Dendritic cell treated with granulocyte-macrophage colony-stimulating factor and Interleukin-4, amounts not matched to agents 40 ng/mL and 50 ng/mL, for 4 days (primary cell): ENCODE measurements at regions not wholly inside any gene's neighbourhood (a gene's known extent, or its start where the extent isn't known, plus 50 kb on each side); places are given as distances from the start of the nearest gene placed in this dataset.
"Not testable (repeated sequence)": the region's sequence is repeated elsewhere in the genome, so short reads cannot be mapped to it uniquely, and the experiment has no call there.

Experiments
- H3K27ac Mint-ChIP-seq: one replicate; pipeline ENCODE4 v1.8.0; 2022; ENCODE audit warnings: mild to moderate bottlenecking, mixed read lengths
- H3K27me3 Mint-ChIP-seq: one replicate; pipeline ENCODE4 v1.8.0; 2022; ENCODE audit warnings: mild to moderate bottlenecking, mixed read lengths
- H3K36me3 Mint-ChIP-seq: one replicate; pipeline ENCODE4 v1.8.0; 2022; ENCODE audit warnings: low read depth, mixed read lengths
- H3K4me1 Mint-ChIP-seq: one replicate; pipeline ENCODE4 v1.8.0; 2022; ENCODE audit warnings: low read depth, mixed read lengths
- H3K4me3 Mint-ChIP-seq: one replicate; pipeline ENCODE4 v1.8.0; 2022; ENCODE audit warnings: mild to moderate bottlenecking, moderate library complexity, mixed read lengths
- H3K9me3 Mint-ChIP-seq: one replicate; pipeline ENCODE4 v1.8.0; 2022; ENCODE audit warnings: mixed read lengths
- intact Hi-C: fragments of 100-400 bp; cut with micrococcal nuclease; formaldehyde crosslinking; loops from one replicate; pipeline ENCODE4 v1.15.0; 2022

DNA sequence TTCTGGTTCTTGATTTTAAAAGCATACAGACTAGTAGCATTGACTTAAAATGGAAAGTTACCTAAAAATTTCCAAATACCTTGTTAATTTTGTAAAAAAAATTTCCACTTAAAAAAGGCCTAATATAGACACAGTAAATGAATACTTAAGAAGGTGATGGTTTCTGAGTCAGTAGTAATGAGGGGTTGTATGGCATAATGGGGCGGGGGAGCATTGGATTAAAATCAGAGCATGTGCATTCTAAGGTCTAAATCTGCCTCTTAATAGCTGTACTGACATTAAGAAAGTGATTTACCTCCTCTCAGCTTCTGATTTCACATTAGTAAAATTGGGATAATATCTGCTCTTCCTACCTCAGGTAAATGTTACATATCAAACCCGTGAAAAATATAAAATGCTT lies 446.5 kb downstream of the AASDHPPT start:
- Mint-ChIP-seq H3K4me1 (no peaks in the 10 kb centered on the region), H3K4me3 (no peak overlapping the region), H3K27ac (no peak overlapping the region), H3K36me3 (no peaks in the 10 kb centered on the region), H3K27me3 (no peaks in the 10 kb centered on the region), H3K9me3 (peaks cover 51% of the 10 kb centered on the region)
- intact Hi-C loops, result no loop called here

DNA sequence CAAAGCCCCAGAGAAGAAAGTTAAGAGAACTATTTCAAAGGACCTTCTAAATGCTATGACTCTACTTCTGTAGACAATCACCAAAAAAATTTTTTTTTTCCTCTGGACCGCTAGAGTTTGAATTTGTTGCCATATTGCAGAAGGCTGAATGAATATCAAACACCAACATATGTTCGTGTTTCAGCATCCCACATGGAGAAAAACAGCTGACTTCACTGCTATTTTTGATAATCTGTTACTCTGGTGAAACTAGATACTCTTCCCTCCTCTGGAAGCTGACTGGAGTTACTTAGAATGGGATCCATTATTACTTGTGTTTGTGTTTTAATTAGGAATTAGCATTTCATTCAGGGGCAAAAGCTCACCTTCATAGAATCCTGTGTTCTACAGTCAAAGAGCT lies 447.0 kb downstream of the AASDHPPT start:
- Mint-ChIP-seq H3K4me1 (no peaks in the 10 kb centered on the region), H3K27ac (no peak overlapping the region), H3K36me3 (no peaks in the 10 kb centered on the region), H3K27me3 (no peaks in the 10 kb centered on the region), H3K9me3 (peaks cover 53% of the 10 kb centered on the region), H3K4me3 (no peak overlapping the region)
- intact Hi-C loops, result no loop called here

- H3K27ac Mint-ChIP-seq, intact Hi-C loops, H3K4me1 Mint-ChIP-seq, H3K4me3 Mint-ChIP-seq, H3K27me3 Mint-ChIP-seq, H3K36me3 Mint-ChIP-seq: not testable (repeated sequence)
- H3K9me3 Mint-ChIP-seq, result peaks cover 26% of the 10 kb centered on the region
These were observed 454.2 kb downstream of the AASDHPPT start for GRCh38 chr11:106531648-106532047.

DNA sequence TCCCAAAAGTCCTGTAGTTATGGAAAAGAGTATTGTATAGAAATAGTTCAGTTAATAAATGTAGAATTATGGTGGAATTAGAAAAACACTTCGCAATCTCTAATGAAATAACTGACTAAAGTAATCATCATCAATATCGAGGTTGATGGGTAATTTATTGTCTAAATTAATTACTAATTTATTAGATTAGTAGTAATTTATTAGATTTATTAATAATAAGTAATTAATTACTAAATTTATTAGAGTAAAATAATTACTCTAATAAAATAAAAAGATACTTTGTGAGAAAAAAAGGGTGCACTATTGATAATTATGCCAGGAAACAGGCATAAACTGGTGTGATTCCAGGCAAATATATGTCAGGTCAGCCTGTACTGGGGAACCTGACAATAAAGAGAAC lies 455.6 kb downstream of the AASDHPPT start:
- H3K27me3 Mint-ChIP-seq, result no peaks in the 10 kb centered on the region
- H3K36me3 Mint-ChIP-seq, result no peaks in the 10 kb centered on the region
- no peak overlapping the region for H3K27ac Mint-ChIP-seq
- H3K4me1 Mint-ChIP-seq, result no peaks in the 10 kb centered on the region
- peaks cover 19% of the 10 kb centered on the region for H3K9me3 Mint-ChIP-seq
- H3K4me3 Mint-ChIP-seq, result no peak overlapping the region
- intact Hi-C loops, result no loop called here

DNA sequence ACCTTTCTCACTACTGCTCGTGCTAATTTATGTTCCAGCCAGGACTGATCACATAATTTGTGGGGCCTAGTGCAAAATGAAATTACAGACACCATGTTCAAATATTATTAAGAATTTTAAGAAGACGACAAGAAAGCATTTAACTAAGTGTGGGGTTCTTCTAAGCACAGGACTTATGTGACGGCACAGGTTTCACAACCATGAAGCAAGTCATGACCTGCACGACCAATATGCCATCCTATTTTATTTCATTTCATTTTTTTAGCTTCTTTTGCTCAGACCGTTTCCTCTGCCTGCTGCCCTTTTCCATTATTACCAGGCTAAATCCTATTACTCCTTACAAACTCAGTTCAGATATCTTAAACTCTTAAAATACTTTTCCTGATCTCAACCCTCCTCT lies 462.5 kb downstream of the AASDHPPT start:
- H3K9me3 Mint-ChIP-seq, result peaks cover 27% of the 10 kb centered on the region
- no peak overlapping the region for H3K27ac Mint-ChIP-seq
- intact Hi-C loops, result no loop called here
- H3K36me3 Mint-ChIP-seq, result no peaks in the 10 kb centered on the region
- H3K4me3 Mint-ChIP-seq, result no peak overlapping the region
- no peaks in the 10 kb centered on the region for H3K27me3 Mint-ChIP-seq
- H3K4me1 Mint-ChIP-seq, result no peaks in the 10 kb centered on the region

GRCh38 chr11:106548406-106548805 lies 469.9 kb downstream of the GUCY1A2 start:
- no peak overlapping the region for H3K27ac Mint-ChIP-seq
- no peaks in the 10 kb centered on the region for H3K27me3 Mint-ChIP-seq
- H3K4me3 Mint-ChIP-seq, result no peak overlapping the region
- H3K4me1 Mint-ChIP-seq, result no peaks in the 10 kb centered on the region
- intact Hi-C loops, result no loop called here
- H3K9me3 Mint-ChIP-seq, result peaks cover 44% of the 10 kb centered on the region
- H3K36me3 Mint-ChIP-seq, result no peaks in the 10 kb centered on the region

DNA sequence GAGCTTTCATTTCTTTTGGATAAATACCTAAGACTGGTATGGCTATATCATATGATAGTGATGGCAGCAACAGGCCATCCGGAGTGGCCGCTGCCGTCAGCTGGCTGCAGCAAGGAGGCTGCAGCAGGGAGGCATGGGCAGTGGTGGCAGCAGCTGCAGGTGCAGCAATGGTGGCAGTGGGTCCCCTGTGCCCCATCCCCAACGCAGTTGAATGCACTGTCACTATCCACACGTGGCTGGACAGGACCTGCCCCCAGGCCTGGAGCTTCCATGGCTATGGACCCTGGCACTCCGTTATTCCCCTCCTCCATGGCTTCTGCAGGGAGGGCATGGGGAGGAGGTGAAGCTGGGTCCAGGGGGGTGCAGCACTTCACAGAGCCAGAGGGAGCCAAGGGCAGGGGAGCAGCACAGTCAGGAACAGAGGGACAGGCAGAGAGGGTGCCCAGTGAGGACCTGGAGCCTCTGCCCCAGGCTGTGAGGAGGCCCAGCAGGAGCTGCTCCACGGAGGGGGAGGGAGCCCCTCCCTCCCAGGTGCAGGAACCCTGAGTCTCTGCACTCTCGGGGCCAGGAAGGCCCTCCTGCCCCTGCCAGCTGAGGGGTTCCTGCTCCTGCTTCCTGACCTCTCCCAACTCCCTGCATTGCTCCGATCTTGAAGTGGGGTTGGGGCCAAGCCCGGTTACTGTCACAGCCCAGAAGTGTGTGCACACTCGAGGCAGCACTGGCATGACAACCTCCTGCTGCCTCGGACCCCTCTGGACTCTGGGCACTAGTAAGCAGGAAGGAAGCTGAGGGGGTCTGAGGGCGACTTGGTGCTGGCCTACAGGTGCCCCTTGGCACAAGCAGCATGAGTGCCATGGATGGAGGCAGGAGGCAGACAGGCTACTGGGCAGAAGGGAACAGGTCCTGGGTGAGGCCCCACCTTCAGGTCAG lies 466.3 kb downstream of the GUCY1A2 start:
- H3K36me3 Mint-ChIP-seq, result no peaks in the 10 kb centered on the region
- H3K4me1 Mint-ChIP-seq, result no peaks in the 10 kb centered on the region
- H3K27ac Mint-ChIP-seq, result no peak overlapping the region
- H3K4me3 Mint-ChIP-seq, result no peak overlapping the region
- H3K9me3 Mint-ChIP-seq, result peaks cover 55% of the 10 kb centered on the region
- H3K27me3 Mint-ChIP-seq, result no peaks in the 10 kb centered on the region
- intact Hi-C loops, result no loop called here

DNA sequence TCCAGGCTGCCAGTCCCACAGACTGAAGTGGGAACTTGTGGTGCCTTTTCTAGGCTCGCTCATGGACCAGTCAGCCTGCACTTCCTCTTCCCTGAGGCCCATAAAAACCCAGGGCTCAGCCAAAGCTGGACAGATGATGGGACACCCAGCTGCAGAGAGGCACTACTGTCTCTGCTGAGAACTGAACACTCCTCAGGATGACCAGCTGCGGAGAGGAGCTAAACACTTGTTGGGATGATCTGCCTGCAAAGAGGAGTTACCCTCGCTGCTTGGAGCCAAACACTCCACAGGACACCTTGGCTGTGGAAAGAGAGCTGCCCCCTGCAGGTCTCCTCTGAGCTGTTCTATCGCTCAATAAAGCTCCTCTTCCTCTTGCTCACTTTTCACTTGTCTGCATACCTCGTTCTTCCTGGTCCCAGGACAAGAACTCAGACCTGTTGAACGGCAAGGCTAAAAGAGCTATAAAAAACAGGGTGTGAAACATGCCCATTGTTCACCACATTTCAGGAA lies 465.5 kb downstream of the GUCY1A2 start:
- H3K27ac Mint-ChIP-seq, result no peak overlapping the region

GRCh38 chr11:106553304-106553703 lies 465.0 kb downstream of the GUCY1A2 start:
- Mint-ChIP-seq H3K27me3 (no peaks in the 10 kb centered on the region), H3K4me3 (no peak overlapping the region), H3K27ac (no peak overlapping the region), H3K4me1 (no peaks in the 10 kb centered on the region), H3K36me3 (no peaks in the 10 kb centered on the region), H3K9me3 (peaks cover 64% of the 10 kb centered on the region)
- intact Hi-C loops, result no loop called here

More for the DNA sequence above, 465.5 kb downstream of the GUCY1A2 start:
- H3K36me3 Mint-ChIP-seq, result no peaks in the 10 kb centered on the region
- H3K4me1 Mint-ChIP-seq, result no peaks in the 10 kb centered on the region
- H3K4me3 Mint-ChIP-seq, result no peak overlapping the region
- no peaks in the 10 kb centered on the region for H3K27me3 Mint-ChIP-seq
- intact Hi-C loops, result no loop called here
- H3K9me3 Mint-ChIP-seq, result peaks cover 59% of the 10 kb centered on the region

DNA sequence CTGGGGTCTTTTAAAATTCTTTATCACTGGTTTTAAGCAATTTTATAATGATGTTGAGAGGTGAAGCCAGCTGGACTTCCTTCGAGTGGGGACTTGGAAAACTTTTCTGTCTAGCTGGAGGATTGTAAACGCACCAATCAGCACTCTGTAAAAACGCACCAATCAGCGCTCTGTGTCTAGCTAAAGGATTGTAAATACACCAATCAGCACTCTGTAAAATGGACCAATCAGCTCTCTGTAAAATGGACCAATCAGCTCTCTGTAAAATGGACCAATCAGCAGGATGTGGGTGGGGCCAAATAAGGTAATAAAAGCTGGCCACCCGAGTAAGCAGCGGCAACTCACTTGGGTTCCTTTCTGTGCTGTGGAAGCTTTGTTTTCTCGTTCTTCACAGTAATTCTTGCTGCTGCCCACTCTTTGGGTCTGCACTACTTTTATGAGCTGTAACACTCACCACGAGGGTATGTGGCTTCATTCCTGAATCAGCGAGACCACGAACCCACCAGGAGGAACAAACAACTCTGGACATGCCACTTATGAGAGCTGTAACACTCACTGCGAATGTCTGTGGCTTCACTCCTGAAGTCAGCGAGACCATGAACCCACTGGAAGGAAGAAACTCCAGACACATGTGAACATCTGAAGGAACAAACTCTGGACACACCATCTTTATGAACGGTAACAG lies 462.6 kb downstream of the GUCY1A2 start:
- peaks cover 55% of the 10 kb centered on the region for H3K9me3 Mint-ChIP-seq

GRCh38 chr11:106565326-106565725 lies 452.9 kb downstream of the GUCY1A2 start:
- Mint-ChIP-seq H3K36me3 (no peaks in the 10 kb centered on the region), H3K27ac (no peak overlapping the region), H3K9me3 (peaks cover 35% of the 10 kb centered on the region), H3K4me1 (no peaks in the 10 kb centered on the region), H3K27me3 (no peaks in the 10 kb centered on the region), H3K4me3 (no peak overlapping the region)
- intact Hi-C loops, result no loop called here

More for the DNA sequence above, 462.6 kb downstream of the GUCY1A2 start:
- H3K27ac Mint-ChIP-seq, H3K4me1 Mint-ChIP-seq, H3K27me3 Mint-ChIP-seq, H3K4me3 Mint-ChIP-seq, H3K36me3 Mint-ChIP-seq, intact Hi-C loops: not testable (repeated sequence)

DNA sequence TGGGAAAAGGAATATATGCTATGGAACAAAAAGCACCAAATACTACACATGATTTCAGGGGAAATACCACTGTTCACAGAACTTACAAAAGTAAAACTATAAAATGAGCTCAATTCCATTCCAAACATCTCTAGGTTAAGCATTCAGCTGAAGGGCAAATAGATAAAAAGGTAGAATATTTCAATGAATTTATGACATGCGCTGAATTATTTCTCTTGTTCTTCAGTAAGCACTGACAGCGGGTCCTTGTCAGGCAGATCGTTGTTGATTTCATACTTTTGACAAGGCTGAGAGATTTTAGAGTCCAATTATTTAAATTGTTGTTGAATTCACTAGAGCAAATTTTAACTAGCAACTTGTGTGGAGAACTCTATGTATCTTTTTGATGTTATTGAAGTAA lies 449.6 kb downstream of the GUCY1A2 start:
- H3K36me3 Mint-ChIP-seq, result no peaks in the 10 kb centered on the region
- H3K4me1 Mint-ChIP-seq, result no peaks in the 10 kb centered on the region
- H3K9me3 Mint-ChIP-seq, result peaks cover 35% of the 10 kb centered on the region
- H3K27me3 Mint-ChIP-seq, result no peaks in the 10 kb centered on the region
- intact Hi-C loops, result no loop called here
- H3K4me3 Mint-ChIP-seq, result no peak overlapping the region
- no peak overlapping the region for H3K27ac Mint-ChIP-seq

GRCh38 chr11:106577384-106577783 lies 440.9 kb downstream of the GUCY1A2 start:
- H3K27me3 Mint-ChIP-seq, H3K4me3 Mint-ChIP-seq, H3K36me3 Mint-ChIP-seq, H3K27ac Mint-ChIP-seq, intact Hi-C loops, H3K4me1 Mint-ChIP-seq: not testable (repeated sequence)
- H3K9me3 Mint-ChIP-seq, result peaks cover 61% of the 10 kb centered on the region

- no peaks in the 10 kb centered on the region for H3K4me1 Mint-ChIP-seq
- no peaks in the 10 kb centered on the region for H3K36me3 Mint-ChIP-seq
- intact Hi-C loops, result no loop called here
- no peak overlapping the region for H3K4me3 Mint-ChIP-seq
- H3K27me3 Mint-ChIP-seq, result no peaks in the 10 kb centered on the region
- peaks cover 51% of the 10 kb centered on the region for H3K9me3 Mint-ChIP-seq
- H3K27ac Mint-ChIP-seq, result no peak overlapping the region
These were observed 436.9 kb downstream of the GUCY1A2 start for GRCh38 chr11:106581399-106581798.
